Thymus (tissue), 11 donors: ENCODE measurements at regions not wholly inside any gene's neighbourhood (a gene's known extent, or its start where the extent isn't known, plus 50 kb on each side); places are given as distances from the start of the nearest gene placed in this dataset.

Experiments
- DNase-seq, 9 donors: peaks; one replicate each; pipeline ENCODE4 v3.0.0-alpha.2; 2013; ENCODE audit warnings: low spot score in 9 of 9, low read depth in 6 of 9, missing footprints in 1 of 9
- H3K27ac ChIP-seq, 2 donors: one replicate each; pipeline ENCODE4 v1.5.1; 2013; ENCODE audit warnings: control low read depth in 1 of 2, low read depth in 1 of 2, low read length in 1 of 2, mild to moderate bottlenecking in 1 of 2, moderate library complexity in 1 of 2
- H3K27me3 ChIP-seq, 2 donors: one replicate each; pipeline ENCODE4 v1.5.1; 2013; ENCODE audit warnings: low read length in 1 of 2; ENCODE audit not compliant: control insufficient read depth in 2 of 2, insufficient read depth in 1 of 2
- H3K36me3 ChIP-seq, 2 donors: one replicate each; pipeline ENCODE4 v1.5.1; 2013; ENCODE audit warnings: low read length in 1 of 2, mild to moderate bottlenecking in 1 of 2, moderate library complexity in 1 of 2; ENCODE audit not compliant: control insufficient read depth in 2 of 2, insufficient read depth in 2 of 2
- H3K4me1 ChIP-seq, 2 donors: one replicate each; pipeline ENCODE4 v1.5.1; 2013; ENCODE audit warnings: low read length in 2 of 2; ENCODE audit not compliant: control insufficient read depth in 2 of 2, insufficient read depth in 2 of 2
- H3K4me3 ChIP-seq, 2 donors: one replicate each; pipeline ENCODE4 v1.5.1; 2013; ENCODE audit warnings: low read length in 2 of 2, control low read depth in 1 of 2, mild to moderate bottlenecking in 1 of 2
- H3K9me3 ChIP-seq, 2 donors: one replicate each; pipeline ENCODE4 v1.5.1; 2013; ENCODE audit warnings: low read length in 1 of 2, mild to moderate bottlenecking in 1 of 2; ENCODE audit not compliant: control insufficient read depth in 2 of 2, insufficient read depth in 1 of 2
- WGBS: extraction: QIAGEN DNeasy Blood & Tissue Kit; methylation state at CpG from one replicate; pipeline ENCODE4 v1.1.7; 2013; 5-methylcytosine and 5-hydroxymethylcytosine counted together
- donor health status: healthy.

GRCh38 chr5:74476819-74477453 lies 163.6 kb downstream of the ENC1 start:
- WGBS: 96% methylated on average over 7 of the region's 7 CpGs
- H3K36me3 ChIP-seq: no peaks in the 10 kb centered on the region
- no peak for DNase-seq
- H3K4me1 ChIP-seq: no peaks in the 10 kb centered on the region
- no peak overlapping the region for H3K27ac ChIP-seq
- no peaks in the 10 kb centered on the region for H3K9me3 ChIP-seq
- no peak overlapping the region for H3K4me3 ChIP-seq
- H3K27me3 ChIP-seq: no peaks in the 10 kb centered on the region

- H3K27me3 ChIP-seq: no peaks in the 10 kb centered on the region
- H3K27ac ChIP-seq: no peak overlapping the region
- DNase-seq: no peak
- H3K9me3 ChIP-seq: no peaks in the 10 kb centered on the region
- H3K4me1 ChIP-seq: no peaks in the 10 kb centered on the region
- H3K36me3 ChIP-seq: no peaks in the 10 kb centered on the region
- no peak overlapping the region for H3K4me3 ChIP-seq
- 94% methylated on average over 7 of the region's 7 CpGs for WGBS
Measured at GRCh38 chr5:74476046-74476818, 164.3 kb downstream of the ENC1 start.

GRCh38 chr5:74471875-74472274 lies 168.7 kb downstream of the ENC1 start:
- 96% methylated on average over 2 of the region's 2 CpGs for WGBS
- H3K36me3 ChIP-seq: no peaks in the 10 kb centered on the region
- no peaks in the 10 kb centered on the region for H3K9me3 ChIP-seq
- H3K27ac ChIP-seq: no peak overlapping the region
- H3K27me3 ChIP-seq: no peaks in the 10 kb centered on the region
- no peak overlapping the region for H3K4me3 ChIP-seq
- peaks cover 2 to 3% of the 10 kb centered on the region in 2 donors for H3K4me1 ChIP-seq
- no peak for DNase-seq

DNA sequence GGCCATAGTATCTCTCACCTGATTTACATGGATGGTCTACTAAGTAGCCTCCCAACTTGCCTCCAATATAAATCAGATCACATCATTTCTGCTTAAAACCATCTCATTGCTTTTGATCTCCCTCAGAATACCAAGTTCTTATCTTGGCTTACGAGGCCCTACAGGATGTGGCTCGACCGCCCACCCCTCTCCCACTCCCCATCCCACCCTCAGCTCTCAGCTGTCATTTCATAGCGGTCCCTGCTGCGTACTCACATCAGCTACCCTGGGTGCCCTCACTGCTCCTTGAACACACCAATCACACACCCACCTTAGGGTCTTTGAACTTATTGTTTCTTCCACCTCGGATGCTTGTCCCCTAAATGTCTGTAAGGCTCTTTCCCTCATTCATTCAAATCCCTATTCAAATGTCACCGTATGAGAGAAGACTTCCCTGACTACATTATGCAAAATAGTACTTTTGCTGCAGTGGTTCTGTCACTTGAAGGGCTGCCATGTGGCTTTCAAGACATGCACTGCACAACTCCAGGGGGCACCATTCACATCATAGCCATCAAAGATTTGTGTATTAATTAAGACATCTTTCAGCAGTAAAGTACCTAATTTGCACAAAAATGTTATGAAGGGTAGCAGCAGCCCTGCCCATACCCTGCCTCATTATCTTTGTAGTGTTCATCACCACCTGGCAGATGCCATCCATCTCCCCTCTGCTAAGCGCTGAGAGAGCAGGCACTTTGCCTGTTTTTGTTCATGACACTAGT lies 171.1 kb downstream of the ENC1 start:
- no peaks in the 10 kb centered on the region for H3K36me3 ChIP-seq
- WGBS: 77% methylated on average over 8 of the region's 8 CpGs

GRCh38 chr5:74468421-74468820 lies 172.1 kb downstream of the ENC1 start:
- Histone ChIP-seq H3K4me1 (peaks cover 2 to 3% of the 10 kb centered on the region in 2 donors), H3K36me3 (no peaks in the 10 kb centered on the region), H3K27ac (no peak overlapping the region), H3K9me3 (no peaks in the 10 kb centered on the region), H3K27me3 (no peaks in the 10 kb centered on the region), H3K4me3 (no peak overlapping the region)
- no peak for DNase-seq
- WGBS: 97% methylated on average over 5 of the region's 5 CpGs

More for the DNA sequence above, 171.1 kb downstream of the ENC1 start:
- Histone ChIP-seq H3K27me3 (no peaks in the 10 kb centered on the region), H3K4me3 (no peak overlapping the region), H3K9me3 (no peaks in the 10 kb centered on the region), H3K27ac (no peak overlapping the region), H3K4me1 (peaks cover 2 to 3% of the 10 kb centered on the region in 2 donors)
- DNase-seq: no peak

DNA sequence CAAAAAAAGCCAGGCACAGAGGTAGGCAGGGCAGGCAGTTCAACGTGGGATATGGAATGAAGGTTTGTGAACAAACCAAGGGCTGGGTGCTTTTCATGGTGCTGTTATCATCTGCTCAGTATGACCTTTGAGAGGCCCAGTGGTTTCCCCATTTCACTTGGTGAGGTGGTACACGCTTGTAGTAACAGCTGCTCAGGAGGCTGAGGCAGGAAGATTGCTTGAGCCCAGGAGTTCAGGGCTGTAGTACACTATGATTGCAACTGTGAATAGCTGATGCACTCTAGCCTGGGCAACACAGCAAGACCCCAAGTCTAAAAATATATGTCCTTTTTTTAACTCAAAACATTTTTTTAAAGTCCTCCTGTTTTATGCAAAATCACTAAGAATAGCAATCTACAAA lies 174.8 kb downstream of the ENC1 start:
- H3K4me1 ChIP-seq: peaks cover 2 to 3% of the 10 kb centered on the region in 2 donors
- WGBS: 95% methylated on average over 2 of the region's 2 CpGs
- no peaks in the 10 kb centered on the region for H3K36me3 ChIP-seq
- DNase-seq: no peak
- H3K9me3 ChIP-seq: no peaks in the 10 kb centered on the region
- no peak overlapping the region for H3K4me3 ChIP-seq
- H3K27me3 ChIP-seq: no peaks in the 10 kb centered on the region
- no peak overlapping the region for H3K27ac ChIP-seq

GRCh38 chr5:74464512-74465209 lies 175.9 kb downstream of the ENC1 start:
- no peak overlapping the region for H3K4me3 ChIP-seq
- DNase-seq: no peak
- no peaks in the 10 kb centered on the region for H3K9me3 ChIP-seq
- H3K4me1 ChIP-seq: peaks cover 2 to 3% of the 10 kb centered on the region in 2 donors
- no peak overlapping the region for H3K27ac ChIP-seq
- H3K27me3 ChIP-seq: no peaks in the 10 kb centered on the region
- 90% methylated on average over 5 of the region's 5 CpGs for WGBS
- no peaks in the 10 kb centered on the region for H3K36me3 ChIP-seq

DNA sequence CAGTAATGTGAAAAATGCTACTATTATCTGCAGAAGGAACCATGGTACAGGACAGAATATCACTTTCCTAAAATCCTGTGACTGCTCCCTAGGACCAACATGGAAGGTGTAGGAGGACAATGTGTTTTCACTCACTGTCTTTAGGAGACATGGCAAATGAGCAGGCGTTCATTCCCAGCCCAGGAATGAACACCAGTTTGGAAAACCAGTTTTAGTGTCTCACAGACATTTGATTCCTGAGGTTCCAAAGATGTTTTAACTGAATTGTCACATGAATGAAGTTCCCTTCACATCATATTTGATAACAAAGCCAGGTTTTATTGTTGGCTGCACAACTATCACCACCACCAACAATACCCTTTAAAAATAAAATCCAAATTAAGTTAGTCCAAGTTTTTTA lies 178.2 kb downstream of the ENC1 start:
- no peak overlapping the region for H3K27ac ChIP-seq
- 93% methylated on average over 1 of the region's 1 CpG for WGBS

More for the DNA sequence above, 178.2 kb downstream of the ENC1 start:
- H3K4me1 ChIP-seq: no peaks in the 10 kb centered on the region
- no peaks in the 10 kb centered on the region for H3K27me3 ChIP-seq
- no peak overlapping the region for H3K4me3 ChIP-seq
- no peak for DNase-seq
- H3K9me3 ChIP-seq: no peaks in the 10 kb centered on the region
- H3K36me3 ChIP-seq: no peaks in the 10 kb centered on the region
